Esophagus squamous epithelium (tissue), 4 donors: ENCODE measurements at regions not wholly inside any gene's neighbourhood (a gene's known extent, or its start where the extent isn't known, plus 50 kb on each side); places are given as distances from the start of the nearest gene placed in this dataset.

ENCODE experiments used
- CTCF ChIP-seq, 6 experiments: fragments of 450-650 bp in 4 of 6; fragments of 200-600 bp in 2 of 6; sonication (generic) in 2 of 6; IDR thresholded peaks; one replicate each; pipeline ENCODE4 v1.5.1; 2016 to 2019; ENCODE audit warnings: antibody characterized with exemption in 6 of 6, mild to moderate bottlenecking in 4 of 6, moderate library complexity in 4 of 6
- POLR2A ChIP-seq, 4 donors: fragments of 450-650 bp; IDR thresholded peaks; one replicate each; pipeline ENCODE4 v1.6.1; 2017; ENCODE audit warnings: antibody characterized with exemption in 4 of 4, mild to moderate bottlenecking in 4 of 4, moderate library complexity in 3 of 4

- TF ChIP-seq POLR2A (IDR thresholded peaks at IDR 0.05) = no peak
- TF ChIP-seq CTCF (IDR thresholded peaks at IDR 0.05) = no peak
Observed at GRCh38 chr13:95433537-95433936, 119.0 kb upstream of the CLDN10 start.
